Endothelial cell (in vitro differentiated cells): ENCODE measurements at regions not wholly inside any gene's neighbourhood (a gene's known extent, or its start where the extent isn't known, plus 50 kb on each side); places are given as distances from the start of the nearest gene placed in this dataset.

ENCODE experiments used
- DNase-seq: peaks from one replicate; pipeline ENCODE4 v3.0.0; 2021; ENCODE audit warnings: low spot score
- H3K27ac Mint-ChIP-seq: one replicate; pipeline ENCODE4 v1.8.0; 2021; ENCODE audit warnings: mixed read lengths, inconsistent platforms; ENCODE audit not compliant: unreplicated experiment
- H3K27me3 Mint-ChIP-seq: one replicate; pipeline ENCODE4 v1.8.0; 2021; ENCODE audit warnings: mild to moderate bottlenecking, moderate library complexity, mixed read lengths, inconsistent platforms; ENCODE audit not compliant: unreplicated experiment
- H3K36me3 Mint-ChIP-seq: one replicate; pipeline ENCODE4 v1.8.0; 2021; ENCODE audit warnings: mild to moderate bottlenecking, low read depth, mixed read lengths, inconsistent platforms; ENCODE audit not compliant: unreplicated experiment
- H3K4me1 Mint-ChIP-seq: one replicate; pipeline ENCODE4 v1.8.0; 2021; ENCODE audit warnings: mild to moderate bottlenecking, mixed read lengths, inconsistent platforms; ENCODE audit not compliant: unreplicated experiment
- H3K4me3 Mint-ChIP-seq: one replicate; pipeline ENCODE4 v1.8.0; 2021; ENCODE audit warnings: mild to moderate bottlenecking, mixed read lengths, inconsistent platforms; ENCODE audit not compliant: unreplicated experiment
- H3K9me3 Mint-ChIP-seq: one replicate; pipeline ENCODE4 v1.8.0; 2021; ENCODE audit warnings: mixed read lengths, inconsistent platforms; ENCODE audit not compliant: unreplicated experiment
- CTCF ChIP-seq: fragments of 200-600 bp; sonication (generic); IDR thresholded peaks from one replicate; pipeline ENCODE4 v1.5.0; 2021; ENCODE audit warnings: antibody characterized with exemption; ENCODE audit not compliant: unreplicated experiment

- H3K9me3 Mint-ChIP-seq: no peaks in the 10 kb centered on the region
- no peak overlapping the region for H3K27ac Mint-ChIP-seq
- H3K4me1 Mint-ChIP-seq: peaks cover 2% of the 10 kb centered on the region
- TF ChIP-seq CTCF: no peak
- no peak overlapping the region for H3K4me3 Mint-ChIP-seq
- no peaks in the 10 kb centered on the region for H3K27me3 Mint-ChIP-seq
- no peaks in the 10 kb centered on the region for H3K36me3 Mint-ChIP-seq
- DNase-seq: no peak
Measured at GRCh38 chr5:155211764-155212163, 198.2 kb downstream of the KIF4B start.

- no peak overlapping the region for H3K27ac Mint-ChIP-seq
- no peak overlapping the region for H3K4me3 Mint-ChIP-seq
- no peak for TF ChIP-seq CTCF
- H3K36me3 Mint-ChIP-seq: no peaks in the 10 kb centered on the region
- H3K27me3 Mint-ChIP-seq: no peaks in the 10 kb centered on the region
- no peaks in the 10 kb centered on the region for H3K9me3 Mint-ChIP-seq
- H3K4me1 Mint-ChIP-seq: no peaks in the 10 kb centered on the region
- DNase-seq: no peak
Measured at GRCh38 chr5:155222393-155222792, 208.8 kb downstream of the KIF4B start.

GRCh38 chr5:155229135-155229534 is 215.6 kb downstream of the KIF4B start:
- H3K27me3 Mint-ChIP-seq: peaks cover 1% of the 10 kb centered on the region
- no peaks in the 10 kb centered on the region for H3K4me1 Mint-ChIP-seq
- no peaks in the 10 kb centered on the region for H3K36me3 Mint-ChIP-seq
- no peak overlapping the region for H3K27ac Mint-ChIP-seq
- no peak for DNase-seq
- no peaks in the 10 kb centered on the region for H3K9me3 Mint-ChIP-seq
- no peak overlapping the region for H3K4me3 Mint-ChIP-seq
- TF ChIP-seq CTCF: no peak

GRCh38 chr5:155239803-155240202 is 226.2 kb downstream of the KIF4B start:
- peaks cover 8% of the 10 kb centered on the region for H3K9me3 Mint-ChIP-seq
- H3K27ac Mint-ChIP-seq: no peak overlapping the region
- no peak for DNase-seq
- no peak for TF ChIP-seq CTCF
- H3K4me3 Mint-ChIP-seq: no peak overlapping the region
- H3K27me3 Mint-ChIP-seq: peaks cover 1% of the 10 kb centered on the region
- no peaks in the 10 kb centered on the region for H3K36me3 Mint-ChIP-seq
- H3K4me1 Mint-ChIP-seq: peaks cover 7% of the 10 kb centered on the region

GRCh38 chr5:155250596-155250995 is 237.0 kb downstream of the KIF4B start:
- H3K27me3 Mint-ChIP-seq: no peaks in the 10 kb centered on the region
- no peak overlapping the region for H3K4me3 Mint-ChIP-seq
- DNase-seq: no peak
- H3K4me1 Mint-ChIP-seq: no peaks in the 10 kb centered on the region
- no peaks in the 10 kb centered on the region for H3K36me3 Mint-ChIP-seq
- no peak overlapping the region for H3K27ac Mint-ChIP-seq
- H3K9me3 Mint-ChIP-seq: no peaks in the 10 kb centered on the region
- TF ChIP-seq CTCF: no peak
